ENCODE measurements at regions not wholly inside any gene's neighbourhood (a gene's known extent, or its start where the extent isn't known, plus 50 kb on each side); places are given as distances from the start of the nearest gene placed in this dataset.

DNA sequence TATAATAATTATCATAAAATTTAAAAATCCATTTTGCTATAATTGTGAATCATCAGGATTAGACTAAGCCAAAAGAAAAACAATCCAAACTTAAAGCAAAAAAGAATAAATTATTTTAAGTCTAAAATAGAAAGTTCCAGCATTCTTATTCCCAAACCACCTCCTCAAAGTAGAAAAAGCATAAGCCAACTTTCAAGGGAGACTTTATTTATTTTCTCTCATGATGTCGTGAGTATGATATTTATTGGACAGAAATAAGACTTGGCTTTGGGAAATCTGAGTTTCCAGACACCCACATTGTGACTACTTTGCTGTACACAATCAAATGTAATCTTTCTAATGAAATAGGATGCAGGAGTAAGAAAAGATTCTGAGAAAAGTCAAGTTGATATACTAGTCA is 372.1 kb downstream of the MTRR start:
- DNase-seq (ENCODE audit: low read depth), result no peak

DNA sequence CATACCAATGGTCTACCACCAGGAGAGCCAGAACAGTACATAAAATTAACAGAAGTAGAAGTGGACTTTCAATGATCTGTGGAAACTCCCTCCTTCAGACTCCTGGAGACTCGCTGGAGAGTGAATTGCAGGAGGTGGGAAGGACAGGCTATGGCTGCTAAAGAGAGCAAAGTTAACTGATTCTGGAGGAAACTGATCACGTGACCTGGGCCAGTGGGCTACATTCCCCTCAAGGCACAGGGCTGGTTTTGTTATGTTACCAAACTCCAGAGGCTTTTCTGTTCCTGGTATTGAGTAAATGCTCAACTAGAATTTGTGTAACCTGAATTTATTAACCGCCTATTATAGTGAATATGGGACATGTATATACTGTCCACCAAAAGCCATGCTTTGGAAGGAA is 372.6 kb downstream of the MTRR start:
- no peak for DNase-seq (ENCODE audit: low read depth)

DNA sequence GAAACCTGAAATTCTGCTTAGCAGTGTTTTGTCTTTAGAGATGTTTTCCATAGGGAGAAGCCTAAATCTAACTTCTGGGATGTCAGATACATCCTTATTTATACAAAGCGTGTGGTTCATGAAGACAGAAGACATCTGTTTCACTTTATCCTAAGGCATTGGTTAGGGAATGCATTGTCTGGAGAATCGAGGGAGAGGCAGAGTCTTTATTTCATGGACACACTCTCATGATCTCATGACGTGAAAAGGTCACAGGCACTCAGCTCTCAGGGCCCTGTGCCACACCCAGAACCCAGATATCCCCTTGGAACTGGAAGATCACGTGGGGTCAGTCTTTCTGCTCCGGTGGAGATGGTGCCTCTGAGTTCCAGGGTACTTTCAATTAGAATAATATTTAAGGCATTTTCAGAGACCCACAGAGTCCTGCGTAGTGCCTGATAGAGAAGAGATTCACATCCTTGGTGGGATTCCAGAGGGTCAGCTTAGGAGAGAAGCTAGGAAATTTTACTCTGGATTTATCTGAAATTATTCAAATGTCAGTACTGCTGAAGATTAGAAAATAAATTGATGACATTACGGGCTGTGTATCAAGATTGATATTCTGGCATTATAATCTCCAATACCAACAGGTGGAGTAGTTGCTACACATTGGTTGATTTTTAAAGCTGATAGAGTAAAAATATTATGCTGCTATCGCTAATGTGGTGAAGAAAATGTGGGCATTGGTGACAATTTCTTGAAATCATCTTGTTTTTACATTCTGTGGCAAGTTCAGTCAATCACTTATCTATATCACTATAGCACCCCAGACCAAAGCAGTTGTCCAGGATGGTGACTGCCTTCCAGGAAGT is 378.3 kb downstream of the MTRR start:
- no peak for DNase-seq (ENCODE audit: low read depth)

- DNase-seq (ENCODE audit: low read depth), result no peak
These were observed 384.4 kb downstream of the MTRR start for GRCh38 chr5:8253376-8253775.

DNA sequence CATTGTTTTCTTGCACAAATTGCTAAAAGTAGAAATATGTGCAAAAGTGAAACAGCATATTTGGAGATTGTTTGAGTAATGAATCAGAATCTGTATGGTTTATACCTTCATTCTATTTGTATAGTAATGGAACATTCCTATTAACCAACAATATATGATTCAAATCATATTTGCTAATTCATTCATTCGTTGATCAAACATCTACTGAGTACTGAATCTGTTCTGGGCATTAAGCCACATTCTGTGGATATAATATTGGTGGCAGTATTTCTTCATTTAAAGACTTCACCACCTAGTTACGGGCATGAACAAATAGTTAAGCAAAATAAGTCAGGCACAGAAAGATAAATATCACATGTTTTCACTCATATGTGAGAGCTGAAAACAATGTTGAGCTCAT is 385.7 kb downstream of the MTRR start:
- no peak for DNase-seq (ENCODE audit: low read depth)

DNA sequence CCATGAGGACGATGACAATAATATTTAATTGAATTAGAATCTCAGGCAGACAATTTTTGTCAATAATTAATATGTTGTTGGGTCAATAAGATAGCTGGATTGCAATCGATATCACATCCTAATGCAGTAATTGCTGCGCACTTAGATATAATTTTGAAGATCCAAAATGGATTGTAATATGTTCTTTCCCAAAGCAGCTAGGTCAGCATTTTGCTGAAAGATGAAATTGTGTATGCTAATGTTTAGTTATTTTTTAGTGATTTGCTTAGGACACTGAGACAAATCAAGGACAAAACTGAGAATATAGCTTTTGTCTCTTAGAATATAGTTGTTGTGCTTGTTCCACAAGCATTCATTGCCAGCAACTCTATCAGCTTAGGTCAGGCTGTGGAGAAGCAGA is 389.9 kb downstream of the MTRR start:
- DNase-seq (ENCODE audit: low read depth), result no peak

DNA sequence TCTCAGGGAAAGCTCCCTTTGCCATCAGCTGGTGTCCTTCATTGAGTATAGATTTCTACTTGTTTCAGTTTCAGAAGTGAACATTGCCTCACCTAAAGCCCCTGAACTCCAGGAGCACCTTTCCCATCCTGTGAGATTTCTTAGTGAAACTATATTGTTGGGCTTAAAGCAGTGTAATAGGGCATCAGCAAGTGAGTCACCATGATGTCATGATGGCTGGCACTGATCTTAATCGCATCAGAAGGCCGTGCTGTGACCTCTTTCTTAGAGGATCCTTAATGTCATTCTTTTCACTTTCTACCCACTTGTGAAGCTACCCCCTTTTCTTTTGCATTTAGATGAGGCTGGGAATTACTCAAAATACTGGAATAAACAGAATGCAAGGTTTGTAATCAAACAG is 401.3 kb downstream of the MTRR start:
- no peak for DNase-seq (ENCODE audit: low read depth)

- DNase-seq (ENCODE audit: low read depth), result no peak
These were observed 411.9 kb downstream of the MTRR start for GRCh38 chr5:8280711-8281363.

DNA sequence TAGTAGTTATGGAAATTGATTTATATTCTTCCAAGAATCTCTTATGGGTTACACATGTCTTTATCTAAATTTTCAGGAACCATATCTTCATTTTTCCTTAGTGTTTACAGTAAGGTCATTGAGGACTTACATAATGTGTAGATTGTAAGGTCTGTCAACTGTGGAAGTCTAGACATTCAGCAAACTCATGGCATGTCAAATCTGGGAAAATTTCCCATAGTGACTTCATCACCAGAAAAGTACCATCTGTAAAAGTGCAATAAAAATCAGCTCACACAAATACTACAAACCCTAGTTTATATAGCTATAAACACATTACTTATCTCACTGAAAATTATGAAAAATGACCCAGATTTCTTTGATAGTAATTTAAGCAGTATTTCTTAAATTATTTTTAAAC is 419.4 kb downstream of the MTRR start:
- no peak for DNase-seq (ENCODE audit: low read depth)

DNA sequence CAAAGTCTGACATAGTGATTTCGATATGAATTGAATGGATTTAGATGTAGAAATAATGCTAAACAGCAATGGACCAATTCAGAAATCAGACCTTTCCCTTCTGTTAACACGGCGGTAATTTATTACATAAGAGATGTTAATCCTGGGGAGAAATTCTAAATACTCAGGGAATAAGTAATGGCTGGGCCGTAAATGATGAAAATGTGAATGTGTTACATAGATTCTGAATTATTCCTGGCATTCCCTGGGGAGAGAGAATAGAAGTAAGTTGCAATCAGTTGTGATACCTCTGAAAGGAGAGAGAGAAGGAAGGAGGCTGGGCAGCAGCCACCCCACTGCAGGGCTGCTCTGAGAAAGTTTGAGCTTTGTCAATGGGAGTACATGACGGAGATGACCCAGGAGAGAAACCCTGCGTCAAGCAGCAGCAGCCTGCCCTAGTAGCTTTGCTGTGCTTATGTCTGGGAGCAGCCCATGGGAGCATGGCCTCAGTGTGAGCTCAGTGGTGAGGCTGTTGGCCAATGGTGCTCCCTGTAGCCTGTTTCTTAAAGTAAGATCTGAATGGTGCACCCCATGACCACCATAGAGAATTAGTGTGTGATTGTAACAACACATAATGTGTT is 420.1 kb downstream of the MTRR start:
- no peak for DNase-seq (ENCODE audit: low read depth)

- no peak for DNase-seq (ENCODE audit: low read depth)
These were observed 420.8 kb downstream of the MTRR start for GRCh38 chr5:8289779-8290178.

- DNase-seq (ENCODE audit: low read depth), result no peak
These were observed 421.8 kb downstream of the MTRR start for GRCh38 chr5:8290721-8291120.

DNA sequence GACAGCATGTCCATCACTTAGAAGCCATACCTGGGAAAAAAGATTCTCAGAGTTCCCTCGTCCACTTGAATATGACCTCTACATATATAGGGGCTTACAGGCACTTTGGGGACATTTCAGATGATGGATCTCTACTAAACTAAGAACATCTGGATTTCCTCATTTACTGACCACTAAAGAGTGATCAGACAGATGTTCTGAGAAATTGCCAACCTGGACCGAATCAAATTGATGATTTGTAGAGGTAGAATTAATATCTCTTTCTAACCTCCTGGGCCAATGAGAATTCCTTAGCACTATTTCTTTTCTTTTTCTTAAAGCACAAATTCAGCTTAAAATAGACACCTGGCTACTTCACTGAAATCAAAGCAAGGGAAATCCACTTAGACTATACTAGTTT is 422.7 kb downstream of the MTRR start:
- DNase-seq (ENCODE audit: low read depth), result no peak

GRCh38 chr5:8295141-8295540 is 426.2 kb downstream of the MTRR start:
- DNase-seq (ENCODE audit: low read depth), result no peak

DNA sequence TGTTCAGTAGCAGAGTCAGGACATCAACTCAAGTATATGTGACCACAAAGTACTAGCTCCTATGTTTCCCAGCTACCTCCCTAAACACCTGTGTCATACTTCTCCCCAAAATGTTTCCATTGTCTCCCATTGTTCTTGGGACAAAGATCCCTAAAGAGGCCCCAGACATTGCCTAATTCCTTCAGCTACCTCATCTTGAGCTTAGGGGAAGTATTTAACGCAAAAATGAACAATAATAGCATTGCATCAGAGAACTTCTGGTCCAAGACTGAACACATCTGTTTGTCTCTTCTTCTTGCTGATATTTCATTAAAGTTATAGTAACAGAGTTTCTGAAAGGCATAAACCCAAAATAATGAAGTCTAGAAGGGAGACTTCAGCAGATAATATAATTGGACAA is 430.8 kb downstream of the MTRR start:
- no peak for DNase-seq (ENCODE audit: low read depth)

- no peak for DNase-seq (ENCODE audit: low read depth)
These were observed 435.4 kb downstream of the MTRR start for GRCh38 chr5:8304341-8304740.

GRCh38 chr5:8306288-8306896 is 437.4 kb downstream of the MTRR start:
- no peak for DNase-seq (ENCODE audit: low read depth)

DNA sequence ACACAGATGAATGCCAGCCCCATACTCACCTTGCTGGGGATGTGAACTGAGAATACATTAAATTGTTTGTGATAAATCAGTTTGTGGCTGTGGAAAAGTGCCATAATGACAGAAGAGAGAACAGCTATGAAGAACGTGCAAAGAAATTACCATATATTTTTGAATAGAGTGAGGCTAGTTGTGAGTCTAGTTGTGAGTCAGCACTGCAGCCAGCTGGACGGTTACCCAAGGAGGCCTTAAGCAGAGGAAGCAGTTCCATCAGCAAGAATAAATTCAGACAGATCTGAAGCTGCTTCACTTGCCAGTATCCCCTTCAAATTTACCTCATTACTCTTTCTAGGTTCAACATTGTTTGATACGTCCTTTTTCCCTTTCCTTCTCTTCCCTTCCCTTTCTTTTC is 446.0 kb downstream of the MTRR start:
- DNase-seq (ENCODE audit: low read depth), result no peak

- DNase-seq (ENCODE audit: low read depth), result no peak
These were observed 447.8 kb downstream of the MTRR start for GRCh38 chr5:8316608-8317280.

- DNase-seq (ENCODE audit: low read depth), result no peak
These were observed 448.4 kb downstream of the MTRR start for GRCh38 chr5:8317335-8317734.

- DNase-seq (ENCODE audit: low read depth), result no peak
These were observed 451.3 kb downstream of the MTRR start for GRCh38 chr5:8320244-8320643.

GRCh38 chr5:8321272-8321671 is 452.3 kb downstream of the MTRR start:
- DNase-seq (ENCODE audit: low read depth), result no peak
